ENCODE measurements at regions not wholly inside any gene's neighbourhood (a gene's known extent, or its start where the extent isn't known, plus 50 kb on each side); places are given as distances from the start of the nearest gene placed in this dataset.
"Not testable (repeated sequence)": the region's sequence is repeated elsewhere in the genome, so short reads cannot be mapped to it uniquely, and the experiment has no call there.

DNA sequence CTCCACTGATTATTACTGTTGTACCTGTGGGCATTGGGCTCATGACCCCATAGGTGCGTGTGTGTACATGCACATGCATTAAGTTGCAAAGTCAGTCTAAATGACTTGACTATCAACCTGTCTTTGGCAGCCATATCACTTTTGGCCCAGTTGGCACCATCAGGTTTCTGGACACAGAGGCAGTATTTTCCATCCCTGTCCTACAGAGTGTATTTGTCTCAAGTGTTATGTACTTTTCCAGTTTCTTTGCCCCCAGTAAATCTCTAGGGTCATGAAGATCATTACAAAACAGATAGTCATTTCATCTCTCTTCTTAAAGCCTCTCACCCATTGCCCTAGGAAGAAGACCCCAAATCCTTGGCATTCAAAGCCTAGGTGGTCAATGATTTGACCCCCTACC, 121.4 kb downstream of the C9orf152 start:
- no peak for DNase-seq (ENCODE audit: low spot score)

DNA sequence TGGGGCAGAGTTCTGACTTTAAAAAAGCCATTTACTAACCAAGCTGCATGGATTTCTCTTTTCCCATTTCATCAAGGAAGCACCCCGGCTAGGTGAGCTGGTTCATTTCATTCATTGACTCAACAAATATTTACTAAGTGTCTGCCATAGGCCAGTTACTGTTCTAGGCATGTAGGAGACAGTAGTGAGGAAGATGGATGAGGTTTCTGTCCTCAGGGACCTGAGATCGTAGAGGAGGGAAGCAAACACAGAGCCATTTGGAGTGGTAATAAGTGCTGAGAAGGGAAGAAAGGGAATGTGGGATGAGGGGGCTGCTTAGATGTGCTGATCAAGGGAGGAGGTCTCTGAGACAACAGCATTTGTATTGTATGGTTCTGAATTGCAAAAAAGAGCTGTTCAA, 120.4 kb downstream of the C9orf152 start:
- no peak for DNase-seq (ENCODE audit: low spot score)

DNA sequence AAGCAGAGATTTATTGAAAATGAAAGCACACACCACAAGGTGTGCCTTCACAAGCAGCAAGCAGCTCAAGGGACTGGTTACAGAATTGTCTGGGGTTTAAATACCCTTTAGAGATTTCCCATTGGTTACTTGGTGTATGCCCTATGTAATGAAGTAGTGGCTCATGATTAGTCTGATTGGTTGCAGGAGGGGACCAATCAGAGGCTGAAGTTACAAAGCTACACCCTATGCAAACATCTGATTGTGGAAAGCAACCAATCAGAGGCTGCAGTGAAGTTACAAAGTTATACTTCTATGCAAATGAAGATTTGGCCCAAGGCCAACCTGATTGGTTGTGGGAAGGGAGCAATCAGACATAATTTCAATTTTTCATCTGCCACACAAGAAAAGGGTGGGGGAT, 119.9 kb downstream of the C9orf152 start:
- DNase-seq (ENCODE audit: low spot score) = no peak

DNA sequence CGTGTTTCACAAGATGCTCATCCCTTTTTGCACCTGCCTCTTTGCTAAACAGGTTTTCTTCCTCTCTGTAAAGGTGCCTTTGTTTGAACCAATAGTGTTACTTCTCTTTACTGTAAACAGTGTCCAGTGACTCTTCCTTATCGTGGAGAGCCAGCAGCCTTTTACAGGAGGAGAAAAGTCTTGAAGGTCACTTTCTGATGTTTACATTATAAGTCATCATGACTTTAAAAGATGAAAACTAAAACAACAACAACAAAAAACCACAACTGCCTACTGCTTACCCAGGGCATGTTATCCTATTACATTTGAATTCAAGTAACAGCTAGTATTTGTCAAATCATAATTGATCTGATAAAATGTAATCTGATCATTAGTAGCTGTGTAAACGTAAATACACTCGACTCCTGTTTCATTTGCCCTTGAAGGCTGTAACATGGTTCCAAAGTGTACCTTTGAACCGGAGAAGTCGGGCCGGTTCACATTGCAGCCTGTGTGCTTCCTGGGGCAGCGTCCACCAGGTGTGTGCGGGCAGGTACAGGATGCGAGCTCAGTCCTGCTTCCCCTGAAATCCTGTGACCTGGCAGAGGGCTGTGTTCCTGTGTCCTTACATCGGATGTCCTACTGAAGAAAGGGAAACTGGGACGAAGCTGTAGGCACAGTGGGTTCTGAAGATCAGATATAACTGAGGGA, 118.1 kb downstream of the C9orf152 start:
- DNase-seq (ENCODE audit: low spot score) = no peak

DNA sequence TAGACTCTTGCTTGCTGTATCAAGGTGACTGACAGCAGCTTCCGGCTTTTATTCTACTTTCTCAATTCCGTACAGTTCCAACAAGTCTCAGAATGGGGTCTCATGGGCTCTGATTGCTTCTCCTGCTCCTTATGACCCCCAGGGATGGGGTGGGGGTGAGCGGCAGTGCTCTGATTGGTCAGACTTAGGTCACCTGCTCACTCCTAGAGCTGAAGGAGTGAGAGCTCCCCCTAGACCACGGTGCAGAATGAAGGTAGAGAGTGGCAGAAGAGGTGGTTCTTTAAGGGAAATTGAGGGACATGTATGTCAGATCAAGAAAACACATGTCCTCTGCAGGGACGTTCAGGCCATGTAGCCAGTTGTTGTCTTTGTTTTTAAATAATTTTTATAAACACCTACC, 115.2 kb downstream of the C9orf152 start:
- DNase-seq (ENCODE audit: low spot score) = no peak

DNA sequence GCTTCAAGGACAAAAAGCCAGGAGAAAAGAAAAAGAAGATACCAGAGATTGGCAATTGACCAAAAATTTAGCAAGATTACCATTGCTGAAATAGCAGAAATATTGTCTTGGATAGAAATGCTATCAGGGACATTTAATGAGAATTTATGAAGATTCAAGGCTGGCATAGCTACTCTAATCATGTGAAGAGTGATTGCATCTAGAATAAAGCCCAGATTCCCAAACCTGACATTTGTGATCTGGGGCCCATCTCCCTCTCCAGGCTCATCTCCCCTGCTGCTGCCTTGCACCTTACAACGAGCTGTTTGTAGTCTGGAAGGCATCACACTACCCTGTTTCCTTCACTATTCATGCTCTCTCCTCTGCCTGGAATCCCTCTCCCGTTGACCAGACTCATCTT, 114.5 kb downstream of the C9orf152 start:
- no peak for DNase-seq (ENCODE audit: low spot score)

DNA sequence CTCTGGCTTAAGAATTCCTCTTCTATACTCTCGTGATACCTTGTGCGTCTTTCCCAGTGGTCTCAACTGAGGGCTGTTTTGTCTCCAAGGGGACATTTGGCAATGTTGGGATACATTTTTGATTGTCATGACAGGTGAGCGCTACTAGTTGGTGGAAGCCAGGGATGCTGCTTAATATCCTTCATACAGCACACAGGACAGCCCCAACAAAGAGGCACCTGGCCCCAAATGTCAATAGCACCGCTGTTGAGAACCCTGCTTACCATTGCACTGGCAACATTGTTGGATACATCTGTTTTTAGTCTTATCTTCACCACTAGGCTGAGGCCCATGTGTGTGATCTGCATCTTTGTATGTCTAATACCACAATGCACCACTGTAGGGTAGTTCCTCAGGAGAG, 114.1 kb downstream of the C9orf152 start:
- no peak for DNase-seq (ENCODE audit: low spot score)

DNA sequence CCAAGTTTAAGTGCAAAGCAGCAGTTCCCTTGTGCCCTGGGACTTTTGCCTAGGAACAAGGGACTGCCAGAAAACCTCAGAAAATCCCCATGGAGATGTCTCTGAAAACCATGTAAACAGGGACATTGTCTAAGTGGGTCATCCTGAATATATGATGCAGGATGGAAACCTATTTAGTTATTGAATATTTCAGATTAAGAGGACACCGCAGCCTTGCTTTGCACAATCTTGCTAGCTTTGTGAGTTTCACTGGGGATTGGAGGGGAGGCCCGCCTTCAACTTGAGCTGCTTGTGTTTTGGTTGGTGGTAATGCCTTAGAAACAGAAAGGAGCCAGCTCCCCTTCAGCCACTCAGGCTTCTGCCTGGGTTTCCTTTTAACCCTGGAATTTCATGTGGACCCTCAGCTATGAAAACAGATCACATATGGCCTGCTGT, 112.8 kb downstream of the C9orf152 start:
- DNase-seq (ENCODE audit: low spot score) = no peak

DNA sequence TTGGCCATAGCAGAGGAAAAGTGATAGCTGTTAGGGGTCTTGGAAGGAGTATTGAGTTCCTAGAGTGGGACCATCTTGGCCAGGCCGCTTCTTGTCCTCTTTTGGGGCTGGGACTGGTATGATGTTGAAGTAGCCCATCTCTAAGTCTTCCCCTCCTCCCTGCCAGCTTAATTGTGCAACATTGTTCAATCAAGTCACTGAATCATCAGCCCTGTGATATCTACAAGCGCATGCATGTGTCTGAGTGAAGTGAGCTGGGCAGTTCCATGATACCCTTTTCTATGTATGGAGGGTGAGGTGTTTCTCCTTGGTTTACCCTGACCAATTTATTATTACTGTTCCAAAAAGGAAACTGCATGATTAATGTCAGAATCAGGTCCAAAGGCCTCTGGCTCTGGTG, 112.2 kb downstream of the C9orf152 start:
- no peak for DNase-seq (ENCODE audit: low spot score)

DNA sequence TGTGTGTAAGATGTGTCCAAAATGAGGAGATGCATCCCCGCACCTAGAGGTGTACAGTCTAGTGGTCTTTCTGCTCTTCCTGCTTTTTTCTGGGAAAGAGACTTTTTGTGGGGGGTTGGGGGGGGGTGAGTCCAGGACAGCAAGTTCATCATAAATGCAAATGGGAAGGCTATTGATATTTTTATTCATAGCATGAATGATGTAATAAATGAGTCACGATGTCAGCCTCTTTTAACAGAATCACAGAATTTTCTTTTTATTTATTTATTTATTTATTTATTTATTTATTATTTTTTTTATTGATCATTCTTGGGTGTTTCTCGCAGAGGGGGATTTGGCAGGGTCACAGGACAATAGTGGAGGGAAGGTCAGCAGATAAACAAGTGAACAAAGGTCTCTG, 111.3 kb downstream of the C9orf152 start:
- not testable (repeated sequence) for DNase-seq (ENCODE audit: low spot score)

DNA sequence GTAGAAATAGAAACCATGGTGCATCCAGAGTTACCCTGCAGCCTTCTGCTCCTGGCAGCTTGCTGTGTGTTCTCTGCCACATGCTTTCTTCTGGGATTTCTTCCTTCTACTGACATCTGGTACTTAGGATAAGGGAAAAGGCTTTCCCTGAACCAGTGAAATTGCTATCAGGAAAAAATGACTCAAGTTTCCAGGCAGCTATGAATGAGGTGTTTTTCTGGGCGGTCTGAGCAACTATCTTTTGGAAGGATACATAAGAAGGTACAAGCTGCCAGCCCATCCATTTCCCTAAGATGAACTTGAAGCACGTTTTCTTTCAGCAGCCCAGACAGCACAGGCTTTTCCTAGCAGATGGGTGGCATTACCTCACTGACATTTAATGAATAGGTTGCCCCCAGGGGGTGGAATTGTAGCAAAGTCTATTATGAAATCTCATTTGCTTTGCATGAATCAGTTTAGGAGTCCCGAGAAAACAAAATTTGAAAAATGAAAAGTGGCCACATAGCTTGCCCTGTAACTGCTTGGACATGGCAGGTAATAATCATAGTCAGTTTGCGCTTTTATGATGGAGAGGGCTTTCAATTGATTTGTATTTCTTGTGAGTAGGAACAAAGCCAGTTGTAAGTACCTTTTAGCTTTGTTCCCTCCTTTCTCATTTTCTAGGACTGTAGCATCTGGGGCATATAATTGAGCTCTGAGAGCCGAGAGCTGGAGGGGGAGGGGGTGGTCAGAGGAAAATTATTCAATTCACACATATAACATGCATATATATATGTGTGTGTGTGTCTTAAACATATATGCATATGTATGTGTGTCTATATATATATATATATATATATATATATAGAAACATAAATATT, 108.5 kb downstream of the C9orf152 start:
- no peak for DNase-seq (ENCODE audit: low spot score)

DNA sequence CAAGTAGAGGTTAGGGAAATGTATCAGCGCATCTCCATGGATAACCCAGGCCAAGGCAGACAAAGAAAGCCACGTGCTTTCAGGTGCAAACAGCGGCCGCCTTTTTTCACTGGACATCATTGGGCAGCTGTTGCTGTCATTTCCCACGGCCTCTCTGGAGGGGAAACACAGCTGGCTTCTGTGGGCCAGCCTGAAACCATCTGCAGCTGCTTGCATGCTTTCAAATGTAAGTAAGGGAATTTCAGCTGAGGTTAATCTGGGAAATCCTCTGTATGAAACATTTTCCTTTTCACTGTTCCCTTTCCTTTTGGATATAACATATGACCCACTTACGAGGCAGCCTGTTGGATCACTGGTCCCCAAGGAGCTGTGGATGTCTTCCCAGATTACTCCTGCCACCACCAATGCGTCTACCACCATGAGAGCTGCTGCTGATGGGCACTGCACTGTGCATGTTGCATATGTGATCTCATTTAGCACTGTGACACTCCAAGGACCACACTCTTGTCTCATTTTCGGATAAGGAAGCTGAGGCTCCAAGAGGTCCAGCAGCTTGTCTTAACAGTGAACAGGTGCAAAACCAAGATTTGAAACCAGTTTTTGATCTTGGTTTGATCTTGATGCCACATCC, 106.3 kb downstream of the C9orf152 start:
- no peak for DNase-seq (ENCODE audit: low spot score)

DNA sequence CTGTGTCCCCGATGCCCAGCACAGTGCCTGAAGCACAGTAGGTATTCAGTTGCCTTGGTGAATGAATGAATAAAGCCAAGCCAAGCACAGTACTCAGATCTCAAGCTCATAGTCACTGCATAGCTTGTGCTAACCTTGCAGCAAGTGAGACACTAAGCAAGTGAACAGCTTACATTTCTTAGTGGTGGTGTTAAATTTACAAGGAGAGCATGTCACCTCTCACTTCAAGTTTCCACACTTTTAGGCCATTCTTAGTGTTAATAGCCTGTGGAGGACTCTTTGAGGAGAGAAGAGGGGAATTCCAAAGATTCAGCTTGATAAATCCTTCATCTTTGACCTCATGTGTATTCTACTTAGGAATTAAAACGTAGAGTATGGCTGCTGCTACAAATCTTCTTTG, 104.7 kb downstream of the C9orf152 start:
- DNase-seq (ENCODE audit: low spot score) = no peak

DNA sequence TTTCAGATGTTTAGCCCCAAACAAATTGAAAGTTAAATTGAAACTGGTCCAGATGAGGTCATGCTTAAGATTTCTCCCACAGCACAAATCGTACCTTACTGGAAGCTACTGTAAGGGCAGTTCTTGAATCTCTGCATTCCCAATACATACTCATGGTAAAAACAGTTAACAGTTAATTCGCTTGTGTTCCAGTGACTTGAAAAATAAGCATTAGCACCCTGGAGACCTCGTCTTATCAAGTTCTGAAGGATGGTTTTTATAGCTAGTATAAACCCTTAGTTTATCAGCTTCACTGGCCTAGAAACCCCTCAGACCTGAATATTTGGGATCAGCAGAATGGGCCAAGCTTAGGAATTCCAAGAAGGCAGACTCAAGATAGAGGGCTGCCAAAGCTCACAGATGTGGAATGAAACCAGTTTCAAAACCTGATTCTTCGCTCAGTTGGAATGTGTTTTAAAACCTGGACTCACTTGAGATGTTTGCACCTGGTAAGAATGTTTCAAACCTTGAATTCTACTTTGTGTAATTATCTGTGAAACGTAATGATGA, 103.6 kb downstream of the C9orf152 start:
- DNase-seq (ENCODE audit: low spot score) = no peak

DNA sequence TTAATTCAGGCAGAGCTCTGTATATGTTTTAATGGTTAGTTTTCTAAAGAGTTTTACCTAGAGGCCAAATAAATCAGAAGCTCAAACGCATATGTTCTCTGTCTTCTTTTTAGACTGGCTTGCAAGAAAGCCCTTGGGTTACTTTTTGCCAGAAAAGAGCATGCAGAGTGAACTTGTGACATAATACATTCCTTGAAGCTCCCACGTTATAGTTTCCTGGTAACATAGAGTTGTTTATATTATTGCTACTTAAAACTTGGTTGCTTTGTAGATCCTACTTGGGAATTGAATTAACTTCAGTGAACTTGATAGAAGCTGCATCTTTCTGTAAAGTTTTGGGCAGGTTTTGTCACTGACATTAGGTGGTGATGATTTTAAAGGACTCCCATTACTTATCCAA, 102.9 kb downstream of the C9orf152 start:
- no peak for DNase-seq (ENCODE audit: low spot score)

DNA sequence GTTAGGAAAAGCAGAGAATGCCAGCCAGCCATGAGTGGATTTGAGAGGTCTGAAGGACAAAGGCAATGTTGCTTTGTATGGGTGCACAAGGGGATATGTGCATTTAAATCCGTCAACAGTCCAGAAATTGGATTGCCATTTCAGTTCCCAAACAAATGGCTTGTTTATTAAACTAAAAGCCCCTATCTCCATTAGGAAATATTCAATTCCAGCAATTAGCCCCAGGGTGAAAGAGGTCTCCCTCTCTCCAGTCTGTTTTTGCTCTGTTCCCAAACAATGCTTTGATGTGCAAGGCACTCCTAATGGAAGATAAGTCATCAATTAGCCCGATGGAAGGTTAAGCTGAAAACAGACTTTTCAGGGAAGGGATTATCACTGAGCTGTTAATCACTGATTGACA, 101.3 kb downstream of the C9orf152 start:
- DNase-seq (ENCODE audit: low spot score) = no peak

DNA sequence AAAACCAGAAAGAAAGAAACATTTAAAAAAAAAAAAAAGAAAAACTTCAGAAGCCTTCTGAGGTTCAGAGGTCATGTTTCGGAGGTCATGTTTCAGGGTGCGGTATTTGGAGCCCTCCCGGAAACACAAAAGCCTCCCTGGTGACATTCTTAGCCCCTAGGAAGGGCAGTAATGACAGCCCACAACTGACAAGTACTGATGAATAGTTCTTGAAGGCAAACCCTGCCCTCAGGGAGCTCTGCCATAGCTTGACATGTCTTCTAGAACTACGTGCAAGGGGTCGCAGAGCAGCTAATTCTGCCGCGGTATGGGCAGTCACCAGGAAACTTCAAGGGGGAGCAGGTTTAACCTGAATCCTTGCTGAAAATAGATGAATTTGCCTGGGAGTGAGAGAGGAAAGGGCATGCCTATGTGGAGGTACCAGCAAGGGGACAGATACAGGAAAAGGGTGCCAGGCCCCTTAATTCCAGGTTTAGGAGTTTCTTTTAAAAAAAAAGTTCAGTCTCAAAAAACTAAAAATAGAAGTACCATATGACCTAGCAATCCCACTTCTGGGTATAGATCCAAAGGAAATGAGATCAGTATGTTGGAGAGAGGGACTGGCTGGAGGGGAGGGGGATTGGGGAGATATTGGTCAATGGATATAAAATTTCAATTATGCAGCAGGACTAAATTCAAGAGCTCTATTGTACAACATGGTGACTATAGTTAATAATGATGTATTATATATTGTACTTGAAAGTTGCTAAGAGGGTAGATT, 98.4 kb downstream of the C9orf152 start:
- DNase-seq (ENCODE audit: low spot score) = no peak

DNA sequence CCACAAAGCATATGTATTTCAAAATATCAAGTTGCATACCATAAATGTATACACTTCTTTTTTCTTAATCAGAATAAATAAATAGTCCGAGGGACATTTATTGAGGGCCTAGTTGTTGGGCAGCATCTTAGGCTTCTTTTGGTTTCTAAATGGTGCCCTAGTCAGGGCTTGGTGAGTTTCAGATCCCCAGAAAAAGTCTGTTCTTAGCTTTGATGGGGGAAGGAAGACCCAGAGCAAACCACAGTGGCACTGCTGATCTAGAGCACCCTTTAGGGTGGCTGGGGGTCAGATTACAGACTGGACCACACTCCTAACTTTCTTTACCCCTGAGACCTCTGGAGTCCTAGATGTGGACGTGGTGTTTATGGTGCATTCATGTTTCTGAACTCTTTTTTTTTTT, 97.8 kb downstream of the C9orf152 start:
- no peak for DNase-seq (ENCODE audit: low spot score)

DNA sequence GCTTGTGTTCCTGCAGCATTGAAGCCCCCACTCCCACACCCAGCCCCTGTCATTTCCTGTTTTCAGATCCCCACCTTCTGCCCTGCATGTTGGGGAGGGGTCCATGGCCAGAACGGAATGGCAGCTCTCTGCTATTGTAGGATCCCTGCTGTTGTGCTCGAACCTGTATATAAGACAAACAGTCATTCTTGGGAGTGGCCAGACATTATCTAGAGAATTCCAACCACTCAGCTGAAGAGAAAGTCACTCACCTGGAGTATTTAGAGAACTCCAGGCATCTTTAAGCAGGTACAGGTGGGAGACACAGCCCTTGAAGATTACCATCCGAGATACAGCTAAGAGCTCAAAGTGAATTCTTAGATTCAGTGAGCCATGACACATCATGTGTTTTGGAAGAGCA, 96.1 kb downstream of the C9orf152 start:
- no peak for DNase-seq (ENCODE audit: low spot score)

DNA sequence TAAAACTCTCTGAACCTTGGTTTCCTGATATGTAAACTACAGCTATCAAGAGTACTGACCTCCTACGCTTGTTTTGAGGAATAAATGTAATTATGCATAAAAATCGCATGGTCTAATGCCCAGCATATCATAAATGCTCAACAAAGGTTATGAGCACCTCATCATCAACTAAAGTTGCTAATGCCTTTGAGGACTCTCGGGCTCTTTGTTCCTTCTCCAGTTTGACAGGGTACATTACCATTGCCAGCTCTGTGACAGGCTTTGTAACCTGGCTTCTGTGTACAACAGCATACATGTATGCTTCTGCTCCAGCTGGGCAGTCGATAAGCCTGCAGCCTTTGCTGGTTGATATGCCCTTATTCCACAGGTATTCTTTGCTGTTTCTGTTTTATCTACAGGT, 95.2 kb downstream of the C9orf152 start:
- DNase-seq (ENCODE audit: low spot score) = no peak
